Parathyroid adenoma (tissue), 2 donors: ENCODE measurements at regions not wholly inside any gene's neighbourhood (a gene's known extent, or its start where the extent isn't known, plus 50 kb on each side); places are given as distances from the start of the nearest gene placed in this dataset.

Experiments
- H2AFZ ChIP-seq: fragments of 300-600 bp; sonication (generic); one replicate; pipeline ENCODE4 v1.7.0; 2017; ENCODE audit warnings: antibody characterized with exemption, mild to moderate bottlenecking
- H3K27ac ChIP-seq: fragments of 300-600 bp; sonication (generic); one replicate; pipeline ENCODE4 v1.7.0; 2017
- H3K27me3 ChIP-seq: fragments of 300-600 bp; sonication (generic); one replicate; pipeline ENCODE4 v1.7.0; 2017; ENCODE audit warnings: low read length; ENCODE audit not compliant: control insufficient read depth, insufficient read depth
- H3K36me3 ChIP-seq: fragments of 300-600 bp; sonication (generic); one replicate; pipeline ENCODE4 v1.7.0; 2017; ENCODE audit warnings: low read length; ENCODE audit not compliant: control insufficient read depth, insufficient read depth
- H3K4me1 ChIP-seq: fragments of 300-600 bp; sonication (generic); one replicate; pipeline ENCODE4 v1.7.0; 2017; ENCODE audit warnings: control low read depth
- H3K4me2 ChIP-seq: fragments of 300-600 bp; sonication (generic); one replicate; pipeline ENCODE4 v1.7.0; 2017; ENCODE audit warnings: low read length
- H3K4me3 ChIP-seq: fragments of 300-600 bp; sonication (generic); one replicate; pipeline ENCODE4 v1.7.0; 2017; ENCODE audit warnings: low read depth, low read length
- H3K79me2 ChIP-seq: fragments of 300-600 bp; sonication (generic); one replicate; pipeline ENCODE4 v1.7.0; 2017; ENCODE audit warnings: control low read depth
- H3K9ac ChIP-seq: fragments of 300-600 bp; sonication (generic); one replicate; pipeline ENCODE4 v1.7.0; 2017; ENCODE audit warnings: mild to moderate bottlenecking
- H3K9me3 ChIP-seq: fragments of 300-600 bp; sonication (generic); one replicate; pipeline ENCODE4 v1.7.0; 2017; ENCODE audit warnings: low read length; ENCODE audit not compliant: control insufficient read depth
- CTCF ChIP-seq: fragments of 300-600 bp; sonication (generic); IDR thresholded peaks from one replicate; pipeline ENCODE4 v1.7.0; 2017; ENCODE audit warnings: antibody characterized with exemption, mild to moderate bottlenecking
- donor health status: primary hyperparathyroidism.

DNA sequence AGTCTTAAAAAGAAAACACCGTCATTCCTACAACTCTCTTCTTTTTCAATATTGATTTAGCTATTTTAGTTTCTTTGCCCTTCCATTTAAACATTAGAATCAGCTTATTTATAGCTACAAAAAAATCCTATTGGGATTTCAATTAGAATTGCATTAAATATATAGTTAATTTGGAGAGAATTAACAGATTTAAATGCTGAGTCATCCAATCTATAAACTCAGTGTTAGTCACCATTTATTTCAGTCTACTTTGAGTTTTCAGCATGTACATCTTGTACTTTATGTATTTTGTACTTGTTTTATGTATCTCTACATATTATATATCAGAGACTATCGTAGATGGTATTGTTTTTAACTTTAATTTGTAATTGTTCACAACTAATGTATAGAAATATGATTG, 460.0 kb downstream of the KCNH5 start:
- no peaks in the 10 kb centered on the region for H3K36me3 ChIP-seq
- H3K9ac ChIP-seq: no peak overlapping the region
- H3K4me1 ChIP-seq: no peaks in the 10 kb centered on the region
- no peaks in the 10 kb centered on the region for H3K9me3 ChIP-seq
- H3K27me3 ChIP-seq: no peaks in the 10 kb centered on the region
- H2AFZ ChIP-seq: no peak overlapping the region
- no peak for TF ChIP-seq CTCF
- H3K79me2 ChIP-seq: no peaks in the 10 kb centered on the region
- no peak overlapping the region for H3K4me3 ChIP-seq
- no peak overlapping the region for H3K4me2 ChIP-seq
- H3K27ac ChIP-seq: no peak overlapping the region

DNA sequence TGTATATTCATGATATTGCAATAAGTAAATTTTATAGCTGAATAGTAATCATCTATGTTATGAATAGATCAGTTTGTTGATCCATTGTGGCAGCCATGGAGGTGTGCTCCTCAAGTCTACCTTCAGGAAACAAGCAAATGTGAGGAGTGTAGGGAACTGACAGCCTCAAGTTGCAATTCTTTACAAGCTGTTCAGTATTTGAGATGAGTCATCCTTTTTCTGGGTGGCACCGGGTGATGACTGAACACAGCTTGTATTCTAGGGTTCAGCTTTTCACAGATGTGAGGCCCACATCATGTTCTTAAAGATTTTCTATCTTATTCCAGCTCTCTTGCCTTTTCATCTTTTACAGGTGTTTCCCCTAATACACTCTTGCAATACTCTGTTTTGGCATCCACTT, 452.4 kb downstream of the KCNH5 start:
- no peaks in the 10 kb centered on the region for H3K4me1 ChIP-seq
- H3K36me3 ChIP-seq: no peaks in the 10 kb centered on the region
- no peak overlapping the region for H2AFZ ChIP-seq
- peaks cover 4% of the 10 kb centered on the region for H3K9me3 ChIP-seq
- no peak overlapping the region for H3K4me3 ChIP-seq
- H3K9ac ChIP-seq: no peak overlapping the region
- H3K27ac ChIP-seq: no peak overlapping the region
- TF ChIP-seq CTCF: no peak
- H3K4me2 ChIP-seq: no peak overlapping the region
- no peaks in the 10 kb centered on the region for H3K79me2 ChIP-seq
- no peaks in the 10 kb centered on the region for H3K27me3 ChIP-seq

- Histone ChIP-seq H3K9me3 (peaks cover 4% of the 10 kb centered on the region), H3K9ac (no peak overlapping the region), H3K4me1 (no peaks in the 10 kb centered on the region), H2AFZ (no peak overlapping the region), H3K27me3 (no peaks in the 10 kb centered on the region), H3K4me2 (no peak overlapping the region), H3K4me3 (no peak overlapping the region), H3K79me2 (no peaks in the 10 kb centered on the region), H3K27ac (no peak overlapping the region), H3K36me3 (no peaks in the 10 kb centered on the region)
- TF ChIP-seq CTCF: no peak
Measured at GRCh38 chr14:62597143-62597542, 448.1 kb downstream of the KCNH5 start.

DNA sequence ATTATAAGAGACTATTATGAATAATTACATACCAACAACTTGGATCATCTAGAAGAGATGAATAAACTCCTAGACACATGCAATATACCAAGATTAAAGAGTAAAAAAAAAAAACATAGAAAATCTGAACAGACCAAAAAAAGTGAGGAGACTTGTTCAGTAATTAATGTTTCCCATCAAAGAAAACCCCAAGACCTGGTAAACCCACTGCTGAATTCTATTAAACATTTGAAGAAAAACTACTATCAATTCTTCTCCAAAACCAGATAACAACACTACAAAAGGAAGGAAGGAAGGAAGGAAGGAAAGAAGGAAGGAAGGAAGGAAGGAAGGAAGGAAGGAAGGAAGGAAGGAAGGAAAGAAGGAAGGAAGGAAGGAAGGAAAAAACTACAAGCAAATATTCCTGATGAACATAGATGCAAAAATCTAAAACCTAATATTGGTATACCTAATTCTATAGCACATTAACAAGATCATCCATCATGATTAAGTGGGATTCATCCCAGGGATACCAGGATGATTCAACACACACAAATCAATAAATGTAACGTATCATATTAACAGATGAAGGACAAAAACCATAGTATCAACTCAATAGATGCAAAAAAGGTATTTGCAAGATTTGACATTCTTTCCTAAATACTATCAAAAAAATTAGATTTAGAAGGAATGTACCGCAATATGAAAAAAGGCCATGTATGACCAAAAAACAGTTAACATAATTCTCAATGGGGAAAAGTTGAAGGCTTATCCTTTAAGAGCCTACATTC, 445.5 kb downstream of the KCNH5 start:
- no peak overlapping the region for H3K4me3 ChIP-seq
- no peak overlapping the region for H2AFZ ChIP-seq
- peaks cover 4% of the 10 kb centered on the region for H3K9me3 ChIP-seq
- no peaks in the 10 kb centered on the region for H3K27me3 ChIP-seq
- H3K4me1 ChIP-seq: no peaks in the 10 kb centered on the region
- TF ChIP-seq CTCF: no peak
- no peak overlapping the region for H3K27ac ChIP-seq
- H3K9ac ChIP-seq: no peak overlapping the region
- H3K4me2 ChIP-seq: no peak overlapping the region
- H3K79me2 ChIP-seq: no peaks in the 10 kb centered on the region
- no peaks in the 10 kb centered on the region for H3K36me3 ChIP-seq

DNA sequence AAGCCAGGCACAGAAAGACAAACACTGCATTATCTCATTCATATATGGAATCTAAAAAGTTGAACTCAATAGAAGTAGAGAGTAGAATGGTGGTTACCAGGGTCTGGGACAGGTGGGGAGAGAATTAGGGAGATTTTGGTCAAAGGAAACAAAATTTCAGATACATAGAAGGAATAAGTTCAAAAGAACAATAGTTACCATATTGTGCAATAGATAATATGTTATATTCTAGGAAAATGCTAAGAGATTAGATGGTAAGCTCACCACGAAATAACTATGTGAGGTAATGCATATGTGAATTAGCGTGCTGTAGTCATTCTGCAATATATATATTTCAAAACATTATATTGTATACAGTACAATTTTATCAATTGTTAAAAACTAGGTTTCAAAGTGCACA, 442.5 kb downstream of the KCNH5 start:
- Histone ChIP-seq H3K27ac (no peak overlapping the region), H3K36me3 (no peaks in the 10 kb centered on the region), H2AFZ (no peak overlapping the region), H3K9me3 (no peaks in the 10 kb centered on the region), H3K4me1 (no peaks in the 10 kb centered on the region), H3K4me3 (no peak overlapping the region), H3K79me2 (no peaks in the 10 kb centered on the region), H3K27me3 (no peaks in the 10 kb centered on the region), H3K9ac (no peak overlapping the region), H3K4me2 (no peak overlapping the region)
- TF ChIP-seq CTCF: no peak
